Cardiac muscle cell (in vitro differentiated cells and primary cell): ENCODE measurements at regions not wholly inside any gene's neighbourhood (a gene's known extent, or its start where the extent isn't known, plus 50 kb on each side); places are given as distances from the start of the nearest gene placed in this dataset.

Source experiments
- DNase-seq, 2 donors: peaks; one replicate each; pipeline versions ENCODE4 v3.0.0 to v3.0.0-alpha.2; 2010 to 2017; ENCODE audit warnings: low read depth in 1 of 2, low spot score in 1 of 2
- H3K27ac ChIP-seq: fragments of 200-600 bp; sonication (generic); 2 replicates; pipeline ENCODE4 v1.5.1; 2016
- H3K27me3 ChIP-seq: fragments of 200-600 bp; sonication (generic); 2 replicates; pipeline ENCODE4 v1.6.0; 2016; ENCODE audit warnings: control low read depth
- H3K36me3 ChIP-seq: fragments of 200-600 bp; sonication (generic); 2 replicates; pipeline ENCODE4 v1.5.1; 2016; ENCODE audit warnings: control low read depth
- H3K4me1 ChIP-seq: fragments of 200-600 bp; sonication (generic); 2 replicates; pipeline ENCODE4 v1.8.1; 2017; ENCODE audit warnings: low read depth, mild to moderate bottlenecking, mixed run types
- H3K4me3 ChIP-seq: fragments of 200-600 bp; sonication (generic); 2 replicates; pipeline ENCODE4 v1.5.1; 2016; ENCODE audit warnings: mild to moderate bottlenecking
- H3K9me3 ChIP-seq: fragments of 200-600 bp; sonication (generic); 2 replicates; pipeline ENCODE4 v1.5.1; 2017; ENCODE audit warnings: low read depth, mild to moderate bottlenecking, control low read depth
- TF ChIP-seq, protein P1 (sequence below): IDR thresholded peaks from 2 replicates; pipeline ENCODE4 v1.5.1; 2012; ENCODE audit warnings: low read depth, mild to moderate bottlenecking, low read length

DNA sequence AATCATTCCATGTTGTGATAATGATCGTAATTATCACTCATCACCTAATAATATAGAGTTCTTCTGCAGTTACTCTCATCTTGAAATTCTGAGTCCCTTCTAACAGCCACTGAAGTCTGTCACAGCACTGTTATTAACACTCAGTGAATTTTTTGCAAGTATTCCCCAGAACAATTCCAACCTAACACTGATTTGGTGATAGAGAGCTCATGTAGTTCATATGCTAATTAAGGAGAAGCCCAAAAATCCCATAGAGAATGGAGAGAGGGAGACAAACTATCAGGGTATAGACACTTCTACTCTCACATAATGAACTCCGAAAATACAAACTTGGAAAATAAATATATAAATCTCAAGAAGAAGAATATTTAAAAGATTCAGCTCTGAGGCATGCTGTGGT lies 1253.4 kb upstream of the NXPH2 start:
- H3K36me3 ChIP-seq = no peaks in the 10 kb centered on the region
- H3K4me1 ChIP-seq = no peaks in the 10 kb centered on the region
- no peaks in the 10 kb centered on the region for H3K27me3 ChIP-seq
- H3K9me3 ChIP-seq = no peaks in the 10 kb centered on the region
- H3K27ac ChIP-seq = no peak overlapping the region
- no peak for DNase-seq
- no peak overlapping the region for H3K4me3 ChIP-seq
- TF ChIP-seq, protein P1, sequence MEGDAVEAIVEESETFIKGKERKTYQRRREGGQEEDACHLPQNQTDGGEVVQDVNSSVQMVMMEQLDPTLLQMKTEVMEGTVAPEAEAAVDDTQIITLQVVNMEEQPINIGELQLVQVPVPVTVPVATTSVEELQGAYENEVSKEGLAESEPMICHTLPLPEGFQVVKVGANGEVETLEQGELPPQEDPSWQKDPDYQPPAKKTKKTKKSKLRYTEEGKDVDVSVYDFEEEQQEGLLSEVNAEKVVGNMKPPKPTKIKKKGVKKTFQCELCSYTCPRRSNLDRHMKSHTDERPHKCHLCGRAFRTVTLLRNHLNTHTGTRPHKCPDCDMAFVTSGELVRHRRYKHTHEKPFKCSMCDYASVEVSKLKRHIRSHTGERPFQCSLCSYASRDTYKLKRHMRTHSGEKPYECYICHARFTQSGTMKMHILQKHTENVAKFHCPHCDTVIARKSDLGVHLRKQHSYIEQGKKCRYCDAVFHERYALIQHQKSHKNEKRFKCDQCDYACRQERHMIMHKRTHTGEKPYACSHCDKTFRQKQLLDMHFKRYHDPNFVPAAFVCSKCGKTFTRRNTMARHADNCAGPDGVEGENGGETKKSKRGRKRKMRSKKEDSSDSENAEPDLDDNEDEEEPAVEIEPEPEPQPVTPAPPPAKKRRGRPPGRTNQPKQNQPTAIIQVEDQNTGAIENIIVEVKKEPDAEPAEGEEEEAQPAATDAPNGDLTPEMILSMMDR = no peak

DNA sequence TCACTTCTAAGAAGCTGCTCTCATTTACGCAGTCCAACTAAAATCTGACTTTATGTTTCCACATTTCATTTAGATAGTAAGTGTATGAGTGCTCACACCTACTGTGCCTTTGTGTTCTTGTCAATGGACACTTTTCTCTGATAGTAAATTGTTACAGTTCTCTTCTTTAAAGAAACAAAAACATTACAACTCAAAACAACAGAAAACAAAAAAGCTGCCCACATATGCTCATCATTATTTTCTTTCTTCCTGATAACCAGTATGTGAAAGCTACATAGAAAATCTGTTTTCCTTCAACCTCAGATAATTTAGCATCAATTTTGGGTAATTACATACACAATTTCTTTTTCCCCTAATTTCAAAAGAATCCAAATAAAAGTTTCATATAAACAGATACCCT lies 1247.8 kb upstream of the NXPH2 start:
- no peaks in the 10 kb centered on the region for H3K27me3 ChIP-seq
- no peak for DNase-seq
- no peaks in the 10 kb centered on the region for H3K4me1 ChIP-seq
- TF ChIP-seq, protein P1 = no peak
- H3K27ac ChIP-seq = no peak overlapping the region
- no peaks in the 10 kb centered on the region for H3K9me3 ChIP-seq
- no peaks in the 10 kb centered on the region for H3K36me3 ChIP-seq
- no peak overlapping the region for H3K4me3 ChIP-seq

DNA sequence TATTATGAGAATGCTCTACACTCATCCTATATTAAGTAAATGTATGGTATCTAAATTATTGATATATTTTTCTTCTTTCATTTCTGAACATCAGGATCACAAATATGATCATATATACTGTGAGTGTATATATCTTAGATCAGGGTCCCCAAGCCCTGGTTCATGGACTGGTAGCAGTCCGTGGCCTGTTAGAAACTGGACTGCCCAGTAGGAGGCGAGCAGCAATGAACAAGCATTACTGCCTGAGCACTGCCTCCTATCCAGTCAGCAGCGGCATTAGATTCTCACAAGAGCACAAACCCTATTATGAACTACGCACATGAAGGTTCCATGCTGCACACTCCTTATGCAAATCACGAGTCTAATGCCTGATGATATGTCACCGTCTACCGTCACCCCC lies 1247.1 kb upstream of the NXPH2 start:
- Histone ChIP-seq H3K4me3 (no peak overlapping the region), H3K4me1 (no peaks in the 10 kb centered on the region), H3K27ac (no peak overlapping the region), H3K27me3 (no peaks in the 10 kb centered on the region), H3K9me3 (no peaks in the 10 kb centered on the region), H3K36me3 (no peaks in the 10 kb centered on the region)
- DNase-seq = no peak
- TF ChIP-seq, protein P1 = no peak

DNA sequence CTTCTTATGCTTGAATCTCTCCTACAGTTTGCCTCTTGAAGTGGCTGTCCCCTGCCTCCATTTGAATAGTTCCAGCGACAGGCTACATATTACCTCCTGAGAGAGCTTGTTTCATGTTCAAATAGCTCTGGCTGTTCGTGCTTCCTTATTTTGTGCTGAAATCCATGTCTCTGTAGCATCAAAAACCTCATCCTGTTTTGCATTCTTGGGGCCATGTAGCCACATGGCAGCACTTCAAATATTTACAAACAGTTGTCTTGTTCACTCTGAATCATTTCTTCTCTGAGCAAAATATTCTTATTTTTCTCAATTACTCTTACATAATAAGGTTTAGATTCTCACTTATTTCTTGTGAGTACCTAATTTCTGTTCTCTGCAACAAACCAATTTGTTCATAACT lies 1243.1 kb upstream of the NXPH2 start:
- no peaks in the 10 kb centered on the region for H3K36me3 ChIP-seq
- peak in 1 of 2 donors; percentile 3 for DNase-seq
- TF ChIP-seq, protein P1 = no peak
- H3K4me1 ChIP-seq = no peaks in the 10 kb centered on the region
- no peaks in the 10 kb centered on the region for H3K27me3 ChIP-seq
- no peak overlapping the region for H3K4me3 ChIP-seq
- no peaks in the 10 kb centered on the region for H3K9me3 ChIP-seq
- no peak overlapping the region for H3K27ac ChIP-seq

DNA sequence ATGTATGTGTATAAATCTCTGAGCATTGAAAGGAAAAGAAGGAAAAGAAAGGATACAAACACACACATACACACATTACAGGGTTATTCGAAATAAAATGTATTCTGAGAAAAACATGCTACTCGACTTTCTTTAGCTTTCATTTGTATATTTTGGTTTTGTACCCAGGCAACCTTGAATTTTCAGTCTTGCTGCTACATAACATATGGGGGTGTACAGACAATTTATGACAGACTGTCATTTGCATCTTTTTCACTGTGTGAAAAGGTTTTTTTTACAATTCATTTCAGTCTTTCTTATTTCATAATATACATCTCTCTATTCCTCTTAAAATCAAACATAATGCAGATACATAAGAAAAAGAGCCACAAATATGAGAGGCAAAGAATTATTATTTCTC lies 1238.4 kb upstream of the NXPH2 start:
- no peak for DNase-seq
- Histone ChIP-seq H3K27me3 (no peaks in the 10 kb centered on the region), H3K27ac (no peak overlapping the region), H3K4me1 (no peaks in the 10 kb centered on the region), H3K9me3 (no peaks in the 10 kb centered on the region), H3K4me3 (no peak overlapping the region), H3K36me3 (no peaks in the 10 kb centered on the region)
- TF ChIP-seq, protein P1 = no peak

DNA sequence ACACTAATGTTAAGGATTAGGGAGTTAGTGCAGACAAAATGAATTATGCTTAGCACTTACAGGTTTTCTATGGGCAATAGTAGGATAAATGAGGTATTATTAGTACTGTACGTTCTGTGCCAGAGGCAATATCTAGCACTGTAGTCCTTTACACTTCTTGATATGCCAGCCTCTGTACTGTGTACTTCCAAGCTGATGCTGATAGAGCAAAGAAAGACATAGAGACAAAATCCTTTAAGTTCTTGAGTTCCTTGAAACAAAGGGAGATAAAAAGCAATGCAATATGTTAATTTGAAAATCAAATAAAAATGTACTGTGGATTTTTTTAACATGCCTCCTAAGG lies 1234.0 kb upstream of the NXPH2 start:
- no peak for DNase-seq
- TF ChIP-seq, protein P1 = no peak
- no peak overlapping the region for H3K4me3 ChIP-seq

More for the DNA sequence above, 1234.0 kb upstream of the NXPH2 start:
- no peaks in the 10 kb centered on the region for H3K4me1 ChIP-seq
- H3K9me3 ChIP-seq = no peaks in the 10 kb centered on the region
- H3K36me3 ChIP-seq = no peaks in the 10 kb centered on the region
- no peaks in the 10 kb centered on the region for H3K27me3 ChIP-seq
- H3K27ac ChIP-seq = no peak overlapping the region
